ENCODE measurements at regions not wholly inside any gene's neighbourhood (a gene's known extent, or its start where the extent isn't known, plus 50 kb on each side); places are given as distances from the start of the nearest gene placed in this dataset.
"Not testable (repeated sequence)": the region's sequence is repeated elsewhere in the genome, so short reads cannot be mapped to it uniquely, and the experiment has no call there.

GRCh38 chr21:28482657-28483056, 510.0 kb downstream of the LTN1 start:
- 30 to 57% methylated on average over 4 of the region's 4 CpGs for WGBS, 2 donors
- no peak for TF ChIP-seq POLR2A (IDR thresholded peaks at IDR 0.05)
- TF ChIP-seq CTCF (IDR thresholded peaks at IDR 0.05): no peak
- Histone ChIP-seq H3K36me3 (no peaks in the 10 kb centered on the region), H3K27ac (no peak overlapping the region), H3K4me3 (no peak overlapping the region), H3K27me3 (no peaks in the 10 kb centered on the region), H3K9me3 (no peaks in the 10 kb centered on the region), H3K4me1 (no peaks in the 10 kb centered on the region)
- intact Hi-C loops (cut with DNase I): no loop called here
- DNase-seq: no peak

- 63 to 83% methylated on average over 5 of the region's 5 CpGs for WGBS, 2 donors
- intact Hi-C loops (cut with DNase I): no loop called here
- DNase-seq: no peak
Measured at GRCh38 chr21:28480470-28480869, 512.2 kb downstream of the LTN1 start.

GRCh38 chr21:28473530-28474220, 519.0 kb downstream of the LTN1 start:
- TF ChIP-seq POLR2A (IDR thresholded peaks at IDR 0.05) (no peak), CTCF (IDR thresholded peaks at IDR 0.05) (no peak)
- Histone ChIP-seq H3K4me1 (peaks cover 0 to 7% (median 0%) of the 10 kb centered on the region in 3 donors), H3K4me3 (no peak overlapping the region), H3K36me3 (no peaks in the 10 kb centered on the region), H3K27me3 (no peaks in the 10 kb centered on the region), H3K27ac (no peak overlapping the region), H3K9me3 (no peaks in the 10 kb centered on the region)
- intact Hi-C loops (cut with DNase I): no loop called here
- no peak for DNase-seq
- 65 to 78% methylated on average over 2 of the region's 2 CpGs for WGBS, 2 donors

More at GRCh38 chr21:28480470-28480869, 512.2 kb downstream of the LTN1 start:
- Histone ChIP-seq H3K36me3 (no peaks in the 10 kb centered on the region), H3K4me3 (no peak overlapping the region), H3K4me1 (no peaks in the 10 kb centered on the region), H3K9me3 (no peaks in the 10 kb centered on the region), H3K27ac (no peak overlapping the region), H3K27me3 (no peaks in the 10 kb centered on the region)
- no peak for TF ChIP-seq CTCF (IDR thresholded peaks at IDR 0.05)
- no peak for TF ChIP-seq POLR2A (IDR thresholded peaks at IDR 0.05)

- H3K4me1 ChIP-seq; H3K27me3 ChIP-seq; H3K9me3 ChIP-seq; H3K27ac ChIP-seq; intact Hi-C loops (cut with DNase I); H3K4me3 ChIP-seq; DNase-seq; H3K36me3 ChIP-seq: not testable (repeated sequence)
- 67 to 76% methylated on average over 2 of the region's 2 CpGs for WGBS, 2 donors
Measured at GRCh38 chr21:28472543-28472942, 520.1 kb downstream of the LTN1 start.

- no peak for DNase-seq
- Histone ChIP-seq H3K4me3 (no peak overlapping the region), H3K27me3 (no peaks in the 10 kb centered on the region), H3K4me1 (no peaks in the 10 kb centered on the region), H3K9me3 (no peaks in the 10 kb centered on the region), H3K27ac (no peak overlapping the region), H3K36me3 (no peaks in the 10 kb centered on the region)
- 85 to 86% methylated on average over 5 of the region's 5 CpGs for WGBS, 2 donors
- intact Hi-C loops (cut with DNase I): no loop called here
- TF ChIP-seq CTCF (IDR thresholded peaks at IDR 0.05) (no peak), POLR2A (IDR thresholded peaks at IDR 0.05) (no peak)
Measured at GRCh38 chr21:28464988-28465387, 527.7 kb downstream of the LTN1 start.

GRCh38 chr21:28464095-28464494, 528.6 kb downstream of the LTN1 start:
- Histone ChIP-seq H3K4me1 (no peaks in the 10 kb centered on the region), H3K27me3 (no peaks in the 10 kb centered on the region), H3K36me3 (no peaks in the 10 kb centered on the region), H3K9me3 (no peaks in the 10 kb centered on the region), H3K27ac (no peak overlapping the region), H3K4me3 (no peak overlapping the region)
- no peak for TF ChIP-seq CTCF (IDR thresholded peaks at IDR 0.05)
- no peak for TF ChIP-seq POLR2A (IDR thresholded peaks at IDR 0.05)
- DNase-seq: no peak
- intact Hi-C loops (cut with DNase I): no loop called here
